ENCODE measurements at regions not wholly inside any gene's neighbourhood (a gene's known extent, or its start where the extent isn't known, plus 50 kb on each side); places are given as distances from the start of the nearest gene placed in this dataset.

GRCh38 chr2:239461291-239462190 lies 60.7 kb upstream of the HDAC4 start:
- TF ChIP-seq SIN3A (IDR thresholded peaks at IDR 0.05; ENCODE audit: borderline replicate concordance, insufficient read depth, low read length) (no peak), POLR2AphosphoS5 (IDR thresholded peaks at IDR 0.05; ENCODE audit: low read depth, low read length) (no peak), TAF1 (IDR thresholded peaks at IDR 0.05; ENCODE audit: borderline replicate concordance, insufficient read depth, low read length) (no peak)
